HEK293 (cell line): ENCODE measurements at regions not wholly inside any gene's neighbourhood (a gene's known extent, or its start where the extent isn't known, plus 50 kb on each side); places are given as distances from the start of the nearest gene placed in this dataset.

Experiments
- CTCF ChIA-PET: fragments of 350-600 bp; formaldehyde crosslinking; extraction: SDS; loops from one replicate; lab custom pipeline; 2021; ENCODE audit warnings: antibody characterized with exemption; lab: Yijun Ruan, JAX
- POLR2A ChIA-PET: fragments of 300-600 bp; formaldehyde crosslinking; extraction: SDS; loops from one replicate; lab custom pipeline; 2020; ENCODE audit warnings: antibody characterized with exemption, inconsistent platforms; lab: Yijun Ruan, JAX
- H3K27ac ChIP-seq: fragments of 200-500 bp; sonication (Bioruptor generic); 2 replicates; pipeline ENCODE4 v1.5.1; 2014; ENCODE audit warnings: low read depth, low read length, control low read depth, inconsistent platforms; ENCODE audit errors: extremely low read depth
- H3K36me3 ChIP-seq, 2 experiments: fragments of 200-500 bp in 1 of 2; sonication (Bioruptor generic) in 1 of 2; 1 replicate in 1 of 2; 2 replicates in 1 of 2; pipeline ENCODE4 v1.5.1; 2014 to 2017; ENCODE audit warnings: inconsistent platforms in 2 of 2, low read length in 2 of 2; ENCODE audit not compliant: control insufficient read depth in 2 of 2, insufficient read depth in 1 of 2
- H3K4me1 ChIP-seq: fragments of 200-500 bp; sonication (Bioruptor generic); 2 replicates; pipeline ENCODE4 v1.5.1; 2014; ENCODE audit warnings: mild to moderate bottlenecking, low read length, inconsistent platforms; ENCODE audit not compliant: control insufficient read depth, insufficient read depth
- H3K4me3 ChIP-seq: 2 replicates; pipeline ENCODE4 v1.5.1; 2011; ENCODE audit warnings: low read depth, mild to moderate bottlenecking, control low read depth, low read length, moderate library complexity
- H3K9me3 ChIP-seq: fragments of 200-500 bp; sonication (Bioruptor generic); 2 replicates; pipeline ENCODE4 v1.5.1; 2014; ENCODE audit warnings: low read depth, low read length, inconsistent platforms; ENCODE audit not compliant: control insufficient read depth, insufficient read depth
- FEZF1 ChIP-seq: fragments of 450-650 bp; formaldehyde crosslinking; IDR thresholded peaks from 2 replicates; pipeline ENCODE4 v1.5.1; 2016; ENCODE audit warnings: missing biosample characterization, missing genetic modification characterization
- WT1 ChIP-seq: fragments of 450-650 bp; formaldehyde crosslinking; IDR thresholded peaks from 2 replicates; pipeline ENCODE4 v1.5.1; 2016; ENCODE audit warnings: missing biosample characterization, missing genetic modification characterization
- ZNF121 ChIP-seq: fragments of 450-650 bp; formaldehyde crosslinking; IDR thresholded peaks from 2 replicates; pipeline ENCODE4 v1.5.1; 2016; ENCODE audit warnings: missing biosample characterization, missing genetic modification characterization
- ZNF19 ChIP-seq: fragments of 450-650 bp; formaldehyde crosslinking; IDR thresholded peaks from 2 replicates; pipeline ENCODE4; 2016; ENCODE audit warnings: missing biosample characterization, missing genetic modification characterization, low read depth
- ZNF335 ChIP-seq: fragments of 450-650 bp; formaldehyde crosslinking; conservative IDR thresholded peaks from 2 replicates; pipeline ENCODE4 v1.5.1; 2016; ENCODE audit warnings: missing biosample characterization, missing genetic modification characterization
- ZNF530 ChIP-seq: fragments of 450-650 bp; formaldehyde crosslinking; IDR thresholded peaks from 2 replicates; pipeline ENCODE4 v1.5.1; 2016; ENCODE audit warnings: low read depth, missing biosample characterization, missing genetic modification characterization
- ZNF660 ChIP-seq: fragments of 450-650 bp; IDR thresholded peaks from 2 replicates; pipeline ENCODE4 v1.5.1; 2018; ENCODE audit warnings: missing biosample characterization, mild to moderate bottlenecking, missing genetic modification characterization
- ZNF670 ChIP-seq: fragments of 450-650 bp; formaldehyde crosslinking; IDR thresholded peaks from 2 replicates; pipeline ENCODE4 v1.5.1; 2016; ENCODE audit warnings: missing biosample characterization, missing genetic modification characterization, low read depth
- ZSCAN30 ChIP-seq: fragments of 450-650 bp; IDR thresholded peaks from 2 replicates; pipeline ENCODE4 v1.5.1; 2018; ENCODE audit warnings: missing biosample characterization, mild to moderate bottlenecking, missing genetic modification characterization, moderate library complexity
- TF ChIP-seq, protein P1 (sequence below): fragments of 450-650 bp; formaldehyde crosslinking; IDR thresholded peaks from 2 replicates; pipeline ENCODE4 v1.5.1; 2016; ENCODE audit warnings: missing biosample characterization, missing genetic modification characterization
- TF ChIP-seq, protein P2 (sequence below): fragments of 450-650 bp; formaldehyde crosslinking; IDR thresholded peaks from 2 replicates; pipeline ENCODE4 v1.5.1; 2016; ENCODE audit warnings: missing biosample characterization, missing genetic modification characterization
- TF ChIP-seq, protein P3 (sequence below): fragments of 450-650 bp; formaldehyde crosslinking; IDR thresholded peaks from 2 replicates; pipeline ENCODE4 v1.5.1; 2017; ENCODE audit warnings: missing biosample characterization, missing genetic modification characterization
- TF ChIP-seq, protein P4 (sequence below): fragments of 450-650 bp; formaldehyde crosslinking; IDR thresholded peaks from 2 replicates; pipeline ENCODE4 v1.5.1; 2016; ENCODE audit warnings: missing biosample characterization, missing genetic modification characterization
- TF ChIP-seq, protein P5 (sequence below): fragments of 450-650 bp; formaldehyde crosslinking; IDR thresholded peaks from 2 replicates; pipeline ENCODE4 v1.5.1; 2016; ENCODE audit warnings: missing biosample characterization, missing genetic modification characterization

- ChIA-PET CTCF (interaction anchor here (0.6 to 2.5 kb wide), 3 partner anchors 12 to 23 kb away, joined by 3 to 9 read pairs (median 4); no protein-coding TSS in a partner anchor), POLR2A (no interaction called here)
Observed at GRCh38 chr5:128695791-128696530, 157.9 kb upstream of the FBN2 start.

GRCh38 chr5:128701301-128701700 is 163.3 kb upstream of the FBN2 start:
- ChIA-PET POLR2A (no interaction called here), CTCF (no interaction called here)
- no peaks in the 10 kb centered on the region for H3K36me3 ChIP-seq
- H3K9me3 ChIP-seq = no peaks in the 10 kb centered on the region
- no peak overlapping the region for H3K27ac ChIP-seq
- no peak overlapping the region for H3K4me3 ChIP-seq
- no peaks in the 10 kb centered on the region for H3K4me1 ChIP-seq
- no peak for TF ChIP-seq ZNF530 (tag by site-specific recombination)
- no peak for TF ChIP-seq ZNF670 (tag by site-specific recombination)
- TF ChIP-seq ZSCAN30 (tag by site-specific recombination) = no peak
- no peak for TF ChIP-seq FEZF1 (tag by site-specific recombination)
- TF ChIP-seq, protein P1, sequence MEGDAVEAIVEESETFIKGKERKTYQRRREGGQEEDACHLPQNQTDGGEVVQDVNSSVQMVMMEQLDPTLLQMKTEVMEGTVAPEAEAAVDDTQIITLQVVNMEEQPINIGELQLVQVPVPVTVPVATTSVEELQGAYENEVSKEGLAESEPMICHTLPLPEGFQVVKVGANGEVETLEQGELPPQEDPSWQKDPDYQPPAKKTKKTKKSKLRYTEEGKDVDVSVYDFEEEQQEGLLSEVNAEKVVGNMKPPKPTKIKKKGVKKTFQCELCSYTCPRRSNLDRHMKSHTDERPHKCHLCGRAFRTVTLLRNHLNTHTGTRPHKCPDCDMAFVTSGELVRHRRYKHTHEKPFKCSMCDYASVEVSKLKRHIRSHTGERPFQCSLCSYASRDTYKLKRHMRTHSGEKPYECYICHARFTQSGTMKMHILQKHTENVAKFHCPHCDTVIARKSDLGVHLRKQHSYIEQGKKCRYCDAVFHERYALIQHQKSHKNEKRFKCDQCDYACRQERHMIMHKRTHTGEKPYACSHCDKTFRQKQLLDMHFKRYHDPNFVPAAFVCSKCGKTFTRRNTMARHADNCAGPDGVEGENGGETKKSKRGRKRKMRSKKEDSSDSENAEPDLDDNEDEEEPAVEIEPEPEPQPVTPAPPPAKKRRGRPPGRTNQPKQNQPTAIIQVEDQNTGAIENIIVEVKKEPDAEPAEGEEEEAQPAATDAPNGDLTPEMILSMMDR (tag by site-specific recombination) = no peak
- no peak for TF ChIP-seq ZNF121
- TF ChIP-seq, protein P2, sequence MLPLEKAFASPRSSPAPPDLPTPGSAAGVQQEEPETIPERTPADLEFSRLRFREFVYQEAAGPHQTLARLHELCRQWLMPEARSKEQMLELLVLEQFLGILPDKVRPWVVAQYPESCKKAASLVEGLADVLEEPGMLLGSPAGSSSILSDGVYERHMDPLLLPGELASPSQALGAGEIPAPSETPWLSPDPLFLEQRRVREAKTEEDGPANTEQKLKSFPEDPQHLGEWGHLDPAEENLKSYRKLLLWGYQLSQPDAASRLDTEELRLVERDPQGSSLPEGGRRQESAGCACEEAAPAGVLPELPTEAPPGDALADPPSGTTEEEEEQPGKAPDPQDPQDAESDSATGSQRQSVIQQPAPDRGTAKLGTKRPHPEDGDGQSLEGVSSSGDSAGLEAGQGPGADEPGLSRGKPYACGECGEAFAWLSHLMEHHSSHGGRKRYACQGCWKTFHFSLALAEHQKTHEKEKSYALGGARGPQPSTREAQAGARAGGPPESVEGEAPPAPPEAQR (tag by site-specific recombination) = no peak
- TF ChIP-seq WT1 (tag by site-specific recombination) = no peak
- no peak for TF ChIP-seq ZNF335 (tag by site-specific recombination)
- TF ChIP-seq ZNF19 (tag by site-specific recombination) = no peak
- TF ChIP-seq ZNF660 (tag by site-specific recombination) = no peak

More at GRCh38 chr5:128695791-128696530, 157.9 kb upstream of the FBN2 start:
- H3K4me3 ChIP-seq = no peak overlapping the region
- H3K27ac ChIP-seq = no peak overlapping the region
- no peaks in the 10 kb centered on the region for H3K4me1 ChIP-seq
- H3K36me3 ChIP-seq = no peaks in the 10 kb centered on the region
- no peaks in the 10 kb centered on the region for H3K9me3 ChIP-seq
- TF ChIP-seq, protein P3, sequence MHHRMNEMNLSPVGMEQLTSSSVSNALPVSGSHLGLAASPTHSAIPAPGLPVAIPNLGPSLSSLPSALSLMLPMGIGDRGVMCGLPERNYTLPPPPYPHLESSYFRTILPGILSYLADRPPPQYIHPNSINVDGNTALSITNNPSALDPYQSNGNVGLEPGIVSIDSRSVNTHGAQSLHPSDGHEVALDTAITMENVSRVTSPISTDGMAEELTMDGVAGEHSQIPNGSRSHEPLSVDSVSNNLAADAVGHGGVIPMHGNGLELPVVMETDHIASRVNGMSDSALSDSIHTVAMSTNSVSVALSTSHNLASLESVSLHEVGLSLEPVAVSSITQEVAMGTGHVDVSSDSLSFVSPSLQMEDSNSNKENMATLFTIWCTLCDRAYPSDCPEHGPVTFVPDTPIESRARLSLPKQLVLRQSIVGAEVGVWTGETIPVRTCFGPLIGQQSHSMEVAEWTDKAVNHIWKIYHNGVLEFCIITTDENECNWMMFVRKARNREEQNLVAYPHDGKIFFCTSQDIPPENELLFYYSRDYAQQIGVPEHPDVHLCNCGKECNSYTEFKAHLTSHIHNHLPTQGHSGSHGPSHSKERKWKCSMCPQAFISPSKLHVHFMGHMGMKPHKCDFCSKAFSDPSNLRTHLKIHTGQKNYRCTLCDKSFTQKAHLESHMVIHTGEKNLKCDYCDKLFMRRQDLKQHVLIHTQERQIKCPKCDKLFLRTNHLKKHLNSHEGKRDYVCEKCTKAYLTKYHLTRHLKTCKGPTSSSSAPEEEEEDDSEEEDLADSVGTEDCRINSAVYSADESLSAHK = no peak
- TF ChIP-seq, protein P1 (tag by site-specific recombination) = 0 out of 2 replicates have a peak, but pooled peaks have one; percentile 9
- TF ChIP-seq, all 188 proteins: peak for 1

- POLR2A ChIA-PET = no interaction called here
- CTCF ChIA-PET = no interaction called here
- no peaks in the 10 kb centered on the region for H3K9me3 ChIP-seq
- no peaks in the 10 kb centered on the region for H3K4me1 ChIP-seq
- no peak overlapping the region for H3K4me3 ChIP-seq
- no peaks in the 10 kb centered on the region for H3K36me3 ChIP-seq
- H3K27ac ChIP-seq = no peak overlapping the region
- TF ChIP-seq, protein P4, sequence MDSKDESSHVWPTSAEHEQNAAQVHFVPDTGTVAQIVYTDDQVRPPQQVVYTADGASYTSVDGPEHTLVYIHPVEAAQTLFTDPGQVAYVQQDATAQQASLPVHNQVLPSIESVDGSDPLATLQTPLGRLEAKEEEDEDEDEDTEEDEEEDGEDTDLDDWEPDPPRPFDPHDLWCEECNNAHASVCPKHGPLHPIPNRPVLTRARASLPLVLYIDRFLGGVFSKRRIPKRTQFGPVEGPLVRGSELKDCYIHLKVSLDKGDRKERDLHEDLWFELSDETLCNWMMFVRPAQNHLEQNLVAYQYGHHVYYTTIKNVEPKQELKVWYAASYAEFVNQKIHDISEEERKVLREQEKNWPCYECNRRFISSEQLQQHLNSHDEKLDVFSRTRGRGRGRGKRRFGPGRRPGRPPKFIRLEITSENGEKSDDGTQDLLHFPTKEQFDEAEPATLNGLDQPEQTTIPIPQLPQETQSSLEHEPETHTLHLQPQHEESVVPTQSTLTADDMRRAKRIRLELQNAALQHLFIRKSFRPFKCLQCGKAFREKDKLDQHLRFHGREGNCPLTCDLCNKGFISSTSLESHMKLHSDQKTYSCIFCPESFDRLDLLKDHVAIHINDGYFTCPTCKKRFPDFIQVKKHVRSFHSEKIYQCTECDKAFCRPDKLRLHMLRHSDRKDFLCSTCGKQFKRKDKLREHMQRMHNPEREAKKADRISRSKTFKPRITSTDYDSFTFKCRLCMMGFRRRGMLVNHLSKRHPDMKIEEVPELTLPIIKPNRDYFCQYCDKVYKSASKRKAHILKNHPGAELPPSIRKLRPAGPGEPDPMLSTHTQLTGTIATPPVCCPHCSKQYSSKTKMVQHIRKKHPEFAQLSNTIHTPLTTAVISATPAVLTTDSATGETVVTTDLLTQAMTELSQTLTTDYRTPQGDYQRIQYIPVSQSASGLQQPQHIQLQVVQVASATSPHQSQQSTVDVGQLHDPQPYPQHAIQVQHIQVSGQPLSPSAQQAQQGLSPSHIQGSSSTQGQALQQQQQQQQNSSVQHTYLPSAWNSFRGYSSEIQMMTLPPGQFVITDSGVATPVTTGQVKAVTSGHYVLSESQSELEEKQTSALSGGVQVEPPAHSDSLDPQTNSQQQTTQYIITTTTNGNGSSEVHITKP (tag by site-specific recombination) = no peak
- TF ChIP-seq, protein P5, sequence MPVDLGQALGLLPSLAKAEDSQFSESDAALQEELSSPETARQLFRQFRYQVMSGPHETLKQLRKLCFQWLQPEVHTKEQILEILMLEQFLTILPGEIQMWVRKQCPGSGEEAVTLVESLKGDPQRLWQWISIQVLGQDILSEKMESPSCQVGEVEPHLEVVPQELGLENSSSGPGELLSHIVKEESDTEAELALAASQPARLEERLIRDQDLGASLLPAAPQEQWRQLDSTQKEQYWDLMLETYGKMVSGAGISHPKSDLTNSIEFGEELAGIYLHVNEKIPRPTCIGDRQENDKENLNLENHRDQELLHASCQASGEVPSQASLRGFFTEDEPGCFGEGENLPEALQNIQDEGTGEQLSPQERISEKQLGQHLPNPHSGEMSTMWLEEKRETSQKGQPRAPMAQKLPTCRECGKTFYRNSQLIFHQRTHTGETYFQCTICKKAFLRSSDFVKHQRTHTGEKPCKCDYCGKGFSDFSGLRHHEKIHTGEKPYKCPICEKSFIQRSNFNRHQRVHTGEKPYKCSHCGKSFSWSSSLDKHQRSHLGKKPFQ (tag by site-specific recombination) = no peak
Observed at GRCh38 chr5:128703322-128703721, 165.3 kb upstream of the FBN2 start.
